ENCODE measurements at regions not wholly inside any gene's neighbourhood (a gene's known extent, or its start where the extent isn't known, plus 50 kb on each side); places are given as distances from the start of the nearest gene placed in this dataset.
A peak's percentile ranks its signal among the peaks of the same experiment; 100 is the strongest.

- Histone ChIP-seq H3K36me3 (ENCODE audit: control insufficient read depth, insufficient read depth, low read length) (no peaks in the 10 kb centered on the region), H3K4me1 (ENCODE audit: control insufficient read depth, insufficient read depth, low read length, poor library complexity, severe bottlenecking) (no peaks in the 10 kb centered on the region), H3K9me3 (ENCODE audit: control insufficient read depth, low read length) (peaks cover 10% of the 10 kb centered on the region), H3K4me3 (ENCODE audit: extremely low read depth, insufficient read depth, low read length, poor library complexity, severe bottlenecking) (no peak overlapping the region), H3K27ac (ENCODE audit: low read depth, low read length, severe bottlenecking) (no peak overlapping the region)
- 82 to 90% methylated on average over 7 of the region's 7 CpGs for WGBS, 2 experiments (ENCODE audit: insufficient coverage in 2 of 2)
These were observed 336.5 kb downstream of the DCDC2C start for GRCh38 chr2:4039896-4040295.

DNA sequence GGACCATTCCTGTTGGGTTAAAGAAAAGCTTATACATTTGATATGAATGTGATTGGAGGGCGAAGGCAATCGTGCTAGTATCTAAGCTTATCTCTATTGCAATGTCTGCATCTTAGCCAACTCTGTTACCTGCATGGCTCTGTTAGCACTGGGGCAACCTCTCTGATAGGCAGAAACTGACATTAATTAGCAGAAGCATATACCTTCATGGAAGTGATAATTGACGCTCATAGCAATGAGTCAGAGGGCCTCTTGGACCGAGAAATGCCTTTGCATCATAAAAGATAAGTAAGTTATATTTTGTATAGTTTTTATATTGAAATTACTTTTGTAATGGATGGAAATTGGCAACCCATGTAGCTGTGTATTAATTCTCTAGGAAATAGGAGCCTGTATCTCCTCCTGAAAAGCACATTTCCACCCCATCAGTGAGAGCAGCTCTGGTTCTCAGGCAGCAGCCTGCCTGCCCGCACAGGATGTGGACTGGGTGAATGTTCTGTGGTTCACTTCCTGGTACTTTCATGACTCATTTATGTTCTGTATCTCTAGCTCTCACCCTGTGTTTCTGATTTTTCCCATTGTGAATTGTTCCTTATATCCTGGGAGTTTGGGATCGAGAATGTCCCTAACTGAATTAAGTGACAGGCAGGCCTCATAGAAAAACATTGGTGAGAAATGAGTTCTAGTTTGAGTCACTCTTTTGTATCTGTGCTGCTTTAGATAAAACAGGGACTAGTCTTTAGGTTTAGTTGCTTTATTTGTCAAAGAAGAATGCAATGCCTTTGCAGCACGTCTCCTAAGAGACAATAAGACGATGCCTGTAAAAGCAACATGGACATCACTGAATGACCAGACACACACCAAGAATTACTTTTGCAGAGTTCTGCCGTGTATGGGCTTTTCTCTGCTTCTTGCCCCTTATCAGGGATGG, 344.9 kb downstream of the DCDC2C start:
- peaks cover 8% of the 10 kb centered on the region for H3K4me1 ChIP-seq (ENCODE audit: control insufficient read depth, insufficient read depth, low read length, poor library complexity, severe bottlenecking)
- 75 to 100% methylated on average over 1 to 2 of the region's 9 CpGs for WGBS, 2 experiments (ENCODE audit: insufficient coverage in 2 of 2)
- H3K36me3 ChIP-seq (ENCODE audit: control insufficient read depth, insufficient read depth, low read length): no peaks in the 10 kb centered on the region
- no peaks in the 10 kb centered on the region for H3K9me3 ChIP-seq (ENCODE audit: control insufficient read depth, low read length)
- peak overlapping the region; percentile 59 for H3K27ac ChIP-seq (ENCODE audit: low read depth, low read length, severe bottlenecking)
- no peak overlapping the region for H3K4me3 ChIP-seq (ENCODE audit: extremely low read depth, insufficient read depth, low read length, poor library complexity, severe bottlenecking)

GRCh38 chr2:4049463-4049862, 346.1 kb downstream of the DCDC2C start:
- WGBS, 2 experiments (ENCODE audit: insufficient coverage in 2 of 2): 78 to 95% methylated on average over 2 of the region's 3 CpGs
- H3K27ac ChIP-seq (ENCODE audit: low read depth, low read length, severe bottlenecking): no peak overlapping the region
- peaks cover 8% of the 10 kb centered on the region for H3K4me1 ChIP-seq (ENCODE audit: control insufficient read depth, insufficient read depth, low read length, poor library complexity, severe bottlenecking)
- no peaks in the 10 kb centered on the region for H3K36me3 ChIP-seq (ENCODE audit: control insufficient read depth, insufficient read depth, low read length)
- H3K9me3 ChIP-seq (ENCODE audit: control insufficient read depth, low read length): no peaks in the 10 kb centered on the region
- H3K4me3 ChIP-seq (ENCODE audit: extremely low read depth, insufficient read depth, low read length, poor library complexity, severe bottlenecking): no peak overlapping the region

DNA sequence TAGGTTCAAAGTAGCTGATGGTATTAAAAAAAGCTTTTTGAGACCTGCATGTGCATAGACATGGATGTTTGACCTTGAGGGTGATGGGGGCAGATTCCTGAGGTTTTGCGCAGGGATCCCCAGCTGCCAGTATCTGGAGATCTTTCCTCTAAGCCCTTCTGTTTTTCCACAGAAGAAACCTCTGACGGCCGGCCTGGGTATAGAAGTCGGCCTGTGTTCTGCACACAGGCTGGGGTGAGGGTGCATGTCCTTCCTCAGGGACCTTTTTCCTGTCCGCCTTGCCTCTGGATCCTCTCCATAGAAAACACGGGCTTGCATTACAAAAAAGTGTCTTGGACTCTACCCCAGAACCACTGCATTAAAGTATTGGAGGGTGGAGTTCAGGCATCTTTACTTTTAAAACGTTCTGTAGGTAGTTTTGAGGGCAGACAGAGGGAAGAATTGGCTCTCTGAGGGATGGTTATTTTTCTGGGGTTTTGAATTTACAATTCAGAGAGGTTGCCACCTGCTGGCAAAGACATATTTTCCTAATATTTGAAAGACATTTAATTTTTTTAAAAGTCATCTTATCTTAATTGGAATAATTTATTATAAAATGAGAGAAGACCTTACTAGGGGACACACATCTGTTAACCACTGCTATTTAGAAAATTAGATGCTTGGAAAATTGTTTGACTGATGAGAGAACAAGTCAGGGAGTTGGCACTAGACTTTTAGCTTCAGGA, 350.6 kb downstream of the DCDC2C start:
- WGBS, 2 experiments (ENCODE audit: insufficient coverage in 2 of 2): 90 to 100% methylated on average over 2 of the region's 7 CpGs
- H3K4me3 ChIP-seq (ENCODE audit: extremely low read depth, insufficient read depth, low read length, poor library complexity, severe bottlenecking): no peak overlapping the region
- H3K27ac ChIP-seq (ENCODE audit: low read depth, low read length, severe bottlenecking): no peak overlapping the region
- H3K36me3 ChIP-seq (ENCODE audit: control insufficient read depth, insufficient read depth, low read length): no peaks in the 10 kb centered on the region
- no peaks in the 10 kb centered on the region for H3K9me3 ChIP-seq (ENCODE audit: control insufficient read depth, low read length)
- no peaks in the 10 kb centered on the region for H3K4me1 ChIP-seq (ENCODE audit: control insufficient read depth, insufficient read depth, low read length, poor library complexity, severe bottlenecking)

DNA sequence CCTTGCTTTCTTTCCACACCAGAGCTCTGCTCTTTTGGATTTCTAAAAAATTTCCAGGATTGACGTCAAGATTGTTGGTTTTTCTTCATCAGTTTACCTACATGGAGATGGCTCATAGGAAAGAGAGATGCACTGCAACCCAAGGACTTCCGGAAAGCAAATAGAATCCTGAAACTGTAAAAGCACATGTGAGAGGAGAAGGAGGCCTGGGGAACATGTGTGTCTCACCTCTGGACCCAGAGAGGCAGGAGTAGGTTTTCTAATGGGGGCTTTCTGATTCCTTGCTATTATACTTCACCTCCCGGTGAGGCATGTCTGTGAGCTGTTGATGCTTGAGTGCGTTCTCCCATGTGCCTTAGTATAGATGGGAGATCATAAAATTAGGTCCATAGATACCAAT, 362.8 kb downstream of the DCDC2C start:
- H3K9me3 ChIP-seq (ENCODE audit: control insufficient read depth, low read length): no peaks in the 10 kb centered on the region
- no peak overlapping the region for H3K4me3 ChIP-seq (ENCODE audit: extremely low read depth, insufficient read depth, low read length, poor library complexity, severe bottlenecking)
- H3K27ac ChIP-seq (ENCODE audit: low read depth, low read length, severe bottlenecking): no peak overlapping the region
- H3K36me3 ChIP-seq (ENCODE audit: control insufficient read depth, insufficient read depth, low read length): no peaks in the 10 kb centered on the region
- WGBS, 2 experiments (ENCODE audit: insufficient coverage in 2 of 2): 80% methylated on average over 1 of the region's 4 CpGs; no CpG with 5 or more reads in 1 of the 2 experiments
- no peaks in the 10 kb centered on the region for H3K4me1 ChIP-seq (ENCODE audit: control insufficient read depth, insufficient read depth, low read length, poor library complexity, severe bottlenecking)

DNA sequence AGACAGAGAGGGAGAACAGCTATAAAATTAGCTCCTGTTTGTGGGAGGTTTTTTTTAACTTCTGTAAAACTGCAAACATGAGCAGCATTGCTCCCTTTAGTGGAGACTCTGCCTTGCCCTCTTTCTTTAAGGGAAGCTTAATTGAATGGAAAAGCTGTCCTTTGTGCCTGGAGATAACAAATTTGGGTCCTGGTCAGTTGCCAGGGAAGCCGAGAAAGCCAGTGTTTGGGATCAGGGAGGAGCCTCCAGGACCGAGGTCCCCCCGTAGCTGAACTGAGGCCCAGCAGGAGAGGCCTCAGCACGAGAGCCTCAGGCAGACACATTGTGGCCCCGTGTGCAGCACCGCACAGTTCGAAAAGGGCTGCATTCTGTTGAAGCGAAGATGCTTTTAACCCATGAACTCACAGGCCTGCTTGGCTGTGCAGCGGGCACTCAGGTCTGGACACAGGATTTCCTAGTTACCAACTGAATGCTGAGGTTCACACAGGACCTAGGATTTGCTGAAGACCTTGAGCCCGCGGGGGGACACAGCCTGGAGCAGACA, 369.7 kb downstream of the DCDC2C start:
- H3K4me3 ChIP-seq (ENCODE audit: extremely low read depth, insufficient read depth, low read length, poor library complexity, severe bottlenecking): no peak overlapping the region
- 81 to 89% methylated on average over 11 of the region's 11 CpGs for WGBS, 2 experiments (ENCODE audit: insufficient coverage in 2 of 2)
- H3K4me1 ChIP-seq (ENCODE audit: control insufficient read depth, insufficient read depth, low read length, poor library complexity, severe bottlenecking): no peaks in the 10 kb centered on the region
- no peak overlapping the region for H3K27ac ChIP-seq (ENCODE audit: low read depth, low read length, severe bottlenecking)
- no peaks in the 10 kb centered on the region for H3K36me3 ChIP-seq (ENCODE audit: control insufficient read depth, insufficient read depth, low read length)
- no peaks in the 10 kb centered on the region for H3K9me3 ChIP-seq (ENCODE audit: control insufficient read depth, low read length)

- H3K4me3 ChIP-seq (ENCODE audit: extremely low read depth, insufficient read depth, low read length, poor library complexity, severe bottlenecking): no peak overlapping the region
- no peaks in the 10 kb centered on the region for H3K4me1 ChIP-seq (ENCODE audit: control insufficient read depth, insufficient read depth, low read length, poor library complexity, severe bottlenecking)
- H3K36me3 ChIP-seq (ENCODE audit: control insufficient read depth, insufficient read depth, low read length): no peaks in the 10 kb centered on the region
- H3K9me3 ChIP-seq (ENCODE audit: control insufficient read depth, low read length): no peaks in the 10 kb centered on the region
- 62% methylated on average over 2 of the region's 3 CpGs; no CpG with 5 or more reads in 1 of the 2 experiments for WGBS, 2 experiments (ENCODE audit: insufficient coverage in 2 of 2)
- H3K27ac ChIP-seq (ENCODE audit: low read depth, low read length, severe bottlenecking): no peak overlapping the region
These were observed 373.6 kb downstream of the DCDC2C start for GRCh38 chr2:4077017-4077416.

- no peak overlapping the region for H3K27ac ChIP-seq (ENCODE audit: low read depth, low read length, severe bottlenecking)
- WGBS, 2 experiments (ENCODE audit: insufficient coverage in 2 of 2): 90 to 98% methylated on average over 5 to 6 of the region's 7 CpGs
- H3K4me1 ChIP-seq (ENCODE audit: control insufficient read depth, insufficient read depth, low read length, poor library complexity, severe bottlenecking): no peaks in the 10 kb centered on the region
These were observed 381.8 kb downstream of the DCDC2C start for GRCh38 chr2:4085186-4085585.

DNA sequence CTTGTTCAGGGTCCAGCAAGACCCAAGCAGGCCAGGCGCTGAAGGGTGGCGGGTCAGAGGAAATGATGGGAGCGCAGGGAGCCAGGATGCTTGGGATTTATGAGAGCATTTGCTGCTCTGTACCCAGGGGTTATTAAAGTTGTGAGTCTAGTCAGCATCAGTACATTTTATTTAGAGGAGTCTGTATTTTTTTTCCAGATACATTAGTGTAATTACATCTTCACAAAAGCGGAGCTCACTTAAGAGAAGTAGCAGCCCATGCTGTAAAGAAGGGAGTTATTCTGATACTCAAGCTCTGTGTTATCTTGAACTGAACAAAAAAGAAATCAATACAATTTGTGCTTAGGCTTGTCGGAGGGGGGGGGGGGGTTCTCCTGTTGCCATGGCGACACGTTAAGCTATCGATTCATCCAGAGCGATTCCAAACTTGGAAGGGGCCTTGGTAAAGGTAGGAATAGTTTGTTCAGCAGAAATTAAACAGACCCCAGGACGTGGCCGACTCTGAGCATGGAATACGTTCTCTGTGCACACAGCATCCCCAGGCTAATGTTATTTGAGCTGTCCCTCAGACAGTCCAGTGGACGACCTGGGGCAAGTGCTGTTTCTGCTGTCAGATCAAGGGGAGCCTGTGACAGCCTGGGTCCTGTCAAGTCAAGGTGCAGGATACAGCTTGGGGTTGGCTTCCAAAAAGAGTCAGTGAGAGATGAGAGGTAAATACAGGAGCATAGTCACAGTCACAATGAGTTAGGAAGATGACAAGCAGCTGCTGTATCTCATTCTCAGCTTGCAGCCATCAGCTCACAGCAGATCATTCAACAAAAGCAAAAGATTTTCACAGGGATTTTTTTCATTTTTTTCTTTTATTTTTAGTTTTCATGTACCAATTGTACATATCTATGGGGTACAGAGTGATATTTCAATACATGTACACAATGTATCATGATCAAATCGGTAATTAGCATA, 387.6 kb downstream of the DCDC2C start:
- no peak overlapping the region for H3K27ac ChIP-seq (ENCODE audit: low read depth, low read length, severe bottlenecking)
- WGBS, 2 experiments (ENCODE audit: insufficient coverage in 2 of 2): 80 to 86% methylated on average over 6 to 8 of the region's 14 CpGs

More at GRCh38 chr2:4085186-4085585, 381.8 kb downstream of the DCDC2C start:
- Histone ChIP-seq H3K4me3 (ENCODE audit: extremely low read depth, insufficient read depth, low read length, poor library complexity, severe bottlenecking) (no peak overlapping the region), H3K36me3 (ENCODE audit: control insufficient read depth, insufficient read depth, low read length) (no peaks in the 10 kb centered on the region), H3K9me3 (ENCODE audit: control insufficient read depth, low read length) (no peaks in the 10 kb centered on the region)

GRCh38 chr2:4091869-4092268, 388.5 kb downstream of the DCDC2C start:
- Histone ChIP-seq H3K36me3 (ENCODE audit: control insufficient read depth, insufficient read depth, low read length) (no peaks in the 10 kb centered on the region), H3K9me3 (ENCODE audit: control insufficient read depth, low read length) (no peaks in the 10 kb centered on the region), H3K4me1 (ENCODE audit: control insufficient read depth, insufficient read depth, low read length, poor library complexity, severe bottlenecking) (no peaks in the 10 kb centered on the region), H3K4me3 (ENCODE audit: extremely low read depth, insufficient read depth, low read length, poor library complexity, severe bottlenecking) (no peak overlapping the region), H3K27ac (ENCODE audit: low read depth, low read length, severe bottlenecking) (no peak overlapping the region)
- 100% methylated on average over 2 of the region's 3 CpGs for WGBS, 2 experiments (ENCODE audit: insufficient coverage in 2 of 2)

More for the DNA sequence above, 387.6 kb downstream of the DCDC2C start:
- no peak overlapping the region for H3K4me3 ChIP-seq (ENCODE audit: extremely low read depth, insufficient read depth, low read length, poor library complexity, severe bottlenecking)
- no peaks in the 10 kb centered on the region for H3K4me1 ChIP-seq (ENCODE audit: control insufficient read depth, insufficient read depth, low read length, poor library complexity, severe bottlenecking)
- no peaks in the 10 kb centered on the region for H3K9me3 ChIP-seq (ENCODE audit: control insufficient read depth, low read length)
- H3K36me3 ChIP-seq (ENCODE audit: control insufficient read depth, insufficient read depth, low read length): no peaks in the 10 kb centered on the region
